ENCODE measurements at regions not wholly inside any gene's neighbourhood (a gene's known extent, or its start where the extent isn't known, plus 50 kb on each side); places are given as distances from the start of the nearest gene placed in this dataset.

GRCh38 chr9:90948156-90948555 lies 146.5 kb downstream of the SYK start:
- no peak overlapping the region for H3K4me3 ChIP-seq (ENCODE audit: low read length)
- DNase-seq (ENCODE audit: low read depth): no peak
- no peak for TF ChIP-seq CTCF (conservative IDR thresholded peaks at IDR 0.05; ENCODE audit: low read length)

GRCh38 chr9:90950600-90950999 lies 149.0 kb downstream of the SYK start:
- no peak for TF ChIP-seq CTCF (conservative IDR thresholded peaks at IDR 0.05; ENCODE audit: low read length)
- no peak for DNase-seq (ENCODE audit: low read depth)

GRCh38 chr9:90953200-90953599 lies 151.6 kb downstream of the SYK start:
- no peak for TF ChIP-seq CTCF (conservative IDR thresholded peaks at IDR 0.05; ENCODE audit: low read length)
- H3K4me3 ChIP-seq (ENCODE audit: low read length): no peak overlapping the region
- DNase-seq (ENCODE audit: low read depth): no peak

More at GRCh38 chr9:90950600-90950999, 149.0 kb downstream of the SYK start:
- no peak overlapping the region for H3K4me3 ChIP-seq (ENCODE audit: low read length)

GRCh38 chr9:90953805-90954204 lies 152.2 kb downstream of the SYK start:
- no peak for DNase-seq (ENCODE audit: low read depth)
- TF ChIP-seq CTCF (conservative IDR thresholded peaks at IDR 0.05; ENCODE audit: low read length): no peak

GRCh38 chr9:90956026-90956810 lies 154.6 kb downstream of the SYK start:
- peak; percentile 75 for DNase-seq (ENCODE audit: low read depth)
- no peak overlapping the region for H3K4me3 ChIP-seq (ENCODE audit: low read length)

More at GRCh38 chr9:90953805-90954204, 152.2 kb downstream of the SYK start:
- no peak overlapping the region for H3K4me3 ChIP-seq (ENCODE audit: low read length)

GRCh38 chr9:90958328-90958727 lies 156.7 kb downstream of the SYK start:
- no peak for TF ChIP-seq CTCF (conservative IDR thresholded peaks at IDR 0.05; ENCODE audit: low read length)
- no peak overlapping the region for H3K4me3 ChIP-seq (ENCODE audit: low read length)
- no peak for DNase-seq (ENCODE audit: low read depth)

More at GRCh38 chr9:90956026-90956810, 154.6 kb downstream of the SYK start:
- TF ChIP-seq CTCF (conservative IDR thresholded peaks at IDR 0.05; ENCODE audit: low read length): no peak

- no peak for TF ChIP-seq CTCF (conservative IDR thresholded peaks at IDR 0.05; ENCODE audit: low read length)
- peak; percentile 34 for DNase-seq (ENCODE audit: low read depth)
- H3K4me3 ChIP-seq (ENCODE audit: low read length): no peak overlapping the region
These were observed 159.3 kb downstream of the SYK start for GRCh38 chr9:90960941-90961340.
